HEK293 (cell line): ENCODE measurements at regions not wholly inside any gene's neighbourhood (a gene's known extent, or its start where the extent isn't known, plus 50 kb on each side); places are given as distances from the start of the nearest gene placed in this dataset.

Experiments used
- ZNF23 ChIP-seq: fragments of 450-650 bp; formaldehyde crosslinking; IDR thresholded peaks from 2 replicates; pipeline ENCODE4 v1.5.1; 2016; ENCODE audit warnings: missing biosample characterization, missing genetic modification characterization, borderline replicate concordance
- TF ChIP-seq, protein P1 (sequence below): fragments of 450-650 bp; formaldehyde crosslinking; IDR thresholded peaks from 2 replicates; pipeline ENCODE4 v1.5.1; 2016; ENCODE audit warnings: missing biosample characterization, missing genetic modification characterization

DNA sequence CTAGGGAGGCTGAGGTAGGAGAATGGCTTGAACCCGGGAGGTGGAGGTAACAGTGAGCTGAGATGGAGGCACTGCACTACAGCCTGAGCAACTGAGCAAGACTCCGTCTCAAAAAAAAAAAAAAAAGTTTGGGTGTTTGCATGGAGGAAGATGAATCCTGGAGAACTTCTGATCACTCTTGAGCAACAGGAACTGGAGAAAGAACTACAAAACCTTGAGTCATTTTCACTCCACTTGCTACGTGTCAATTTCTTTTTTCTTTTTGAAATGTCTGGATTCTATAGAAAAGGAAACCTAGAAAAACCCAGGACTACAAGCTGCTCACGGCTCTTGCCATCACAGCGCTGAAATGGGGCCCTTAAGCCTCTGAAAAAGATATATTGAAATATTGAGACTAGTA, 189.6 kb upstream of the NRP1 start:
- TF ChIP-seq, protein P1, sequence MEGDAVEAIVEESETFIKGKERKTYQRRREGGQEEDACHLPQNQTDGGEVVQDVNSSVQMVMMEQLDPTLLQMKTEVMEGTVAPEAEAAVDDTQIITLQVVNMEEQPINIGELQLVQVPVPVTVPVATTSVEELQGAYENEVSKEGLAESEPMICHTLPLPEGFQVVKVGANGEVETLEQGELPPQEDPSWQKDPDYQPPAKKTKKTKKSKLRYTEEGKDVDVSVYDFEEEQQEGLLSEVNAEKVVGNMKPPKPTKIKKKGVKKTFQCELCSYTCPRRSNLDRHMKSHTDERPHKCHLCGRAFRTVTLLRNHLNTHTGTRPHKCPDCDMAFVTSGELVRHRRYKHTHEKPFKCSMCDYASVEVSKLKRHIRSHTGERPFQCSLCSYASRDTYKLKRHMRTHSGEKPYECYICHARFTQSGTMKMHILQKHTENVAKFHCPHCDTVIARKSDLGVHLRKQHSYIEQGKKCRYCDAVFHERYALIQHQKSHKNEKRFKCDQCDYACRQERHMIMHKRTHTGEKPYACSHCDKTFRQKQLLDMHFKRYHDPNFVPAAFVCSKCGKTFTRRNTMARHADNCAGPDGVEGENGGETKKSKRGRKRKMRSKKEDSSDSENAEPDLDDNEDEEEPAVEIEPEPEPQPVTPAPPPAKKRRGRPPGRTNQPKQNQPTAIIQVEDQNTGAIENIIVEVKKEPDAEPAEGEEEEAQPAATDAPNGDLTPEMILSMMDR (tag by site-specific recombination) = no peak
- TF ChIP-seq ZNF23 (tag by site-specific recombination) = no peak
